CD8-positive, alpha-beta memory T cell (primary cell): ENCODE measurements at regions not wholly inside any gene's neighbourhood (a gene's known extent, or its start where the extent isn't known, plus 50 kb on each side); places are given as distances from the start of the nearest gene placed in this dataset.
"Not testable (repeated sequence)": the region's sequence is repeated elsewhere in the genome, so short reads cannot be mapped to it uniquely, and the experiment has no call there.

Source experiments
- CTCF ChIA-PET: fragments of 350-600 bp; sonication (Branson Sonifier 250); formaldehyde crosslinking; loops from one replicate; lab custom pipeline; 2021; ENCODE audit warnings: antibody characterized with exemption; lab: Charles Lee
- POLR2A ChIA-PET: fragments of 350-600 bp; sonication (Branson Sonifier 250); formaldehyde crosslinking; loops from one replicate; lab custom pipeline; 2021; ENCODE audit warnings: antibody characterized with exemption; lab: Charles Lee
- DNase-seq, 5 donors: peaks; one replicate each; pipeline versions ENCODE4 v3.0.0 to v3.0.0-alpha.2; 2020 to 2022; ENCODE audit warnings: mixed read lengths in 1 of 5
- H3K27ac ChIP-seq: one replicate; pipeline ENCODE4 v1.7.0; 2013; ENCODE audit warnings: low read depth, mild to moderate bottlenecking, low read length, moderate library complexity
- H3K27me3 ChIP-seq: 2 replicates; pipeline ENCODE4 v1.7.0; 2013; ENCODE audit warnings: low read length, mild to moderate bottlenecking; ENCODE audit not compliant: insufficient read depth, poor library complexity, severe bottlenecking
- H3K36me3 ChIP-seq: 2 replicates; pipeline ENCODE4 v1.7.0; 2013; ENCODE audit warnings: mild to moderate bottlenecking, low read length, moderate library complexity; ENCODE audit not compliant: insufficient read depth
- H3K4me1 ChIP-seq: 2 replicates; pipeline ENCODE4 v1.7.0; 2013; ENCODE audit warnings: mild to moderate bottlenecking, low read length, moderate library complexity; ENCODE audit not compliant: insufficient read depth
- H3K4me3 ChIP-seq: 2 replicates; pipeline ENCODE4 v1.7.0; 2013; ENCODE audit warnings: mild to moderate bottlenecking, low read length
- H3K9me3 ChIP-seq: 2 replicates; pipeline ENCODE4 v1.7.0; 2013; ENCODE audit warnings: mild to moderate bottlenecking, low read length
- H3K27ac Mint-ChIP-seq, 8 donors: one replicate each; pipeline ENCODE4 v1.8.0; 2020 to 2021; ENCODE audit warnings: mixed read lengths in 8 of 8, mild to moderate bottlenecking in 6 of 8, inconsistent platforms in 3 of 8, moderate library complexity in 3 of 8
- H3K27me3 Mint-ChIP-seq, 2 donors: one replicate each; pipeline ENCODE4 v1.8.0; 2020 to 2021; ENCODE audit warnings: mixed read lengths in 2 of 2, mild to moderate bottlenecking in 1 of 2, moderate library complexity in 1 of 2
- H3K36me3 Mint-ChIP-seq, 3 donors: one replicate each; pipeline ENCODE4 v1.8.0; 2020 to 2021; ENCODE audit warnings: mixed read lengths in 3 of 3, inconsistent platforms in 1 of 3, mild to moderate bottlenecking in 1 of 3
- H3K4me1 Mint-ChIP-seq, 3 donors: one replicate each; pipeline ENCODE4 v1.8.0; 2020 to 2021; ENCODE audit warnings: mixed read lengths in 3 of 3, inconsistent platforms in 1 of 3, mild to moderate bottlenecking in 1 of 3
- H3K4me3 Mint-ChIP-seq, 7 donors: one replicate each; pipeline ENCODE4 v1.8.0; 2020 to 2021; ENCODE audit warnings: mixed read lengths in 7 of 7, mild to moderate bottlenecking in 6 of 7, moderate library complexity in 4 of 7, inconsistent platforms in 2 of 7
- H3K9me3 Mint-ChIP-seq, 5 donors: one replicate each; pipeline ENCODE4 v1.8.0; 2020 to 2022; ENCODE audit warnings: mixed read lengths in 5 of 5, mild to moderate bottlenecking in 3 of 5, moderate library complexity in 2 of 5, inconsistent platforms in 1 of 5

- Mint-ChIP-seq H3K4me1 (no peaks in the 10 kb centered on the region), H3K36me3 (no peaks in the 10 kb centered on the region), H3K9me3 (peaks cover 0 to 5% (median 0%) of the 10 kb centered on the region in 5 donors), H3K27me3 (no peaks in the 10 kb centered on the region), H3K27ac (no peak overlapping the region), H3K4me3 (no peak overlapping the region)
- no peaks in the 10 kb centered on the region for H3K27me3 ChIP-seq
- no peak for DNase-seq
- no peaks in the 10 kb centered on the region for H3K9me3 ChIP-seq
- no peak overlapping the region for H3K4me3 ChIP-seq
- CTCF ChIA-PET = no interaction called here
- H3K4me1 ChIP-seq = no peaks in the 10 kb centered on the region
- no peaks in the 10 kb centered on the region for H3K36me3 ChIP-seq
- H3K27ac ChIP-seq = no peak overlapping the region
- POLR2A ChIA-PET = no interaction called here
These were observed 232.8 kb upstream of the SEL1L start for GRCh38 chr14:81766321-81766915.

- Histone ChIP-seq H3K4me3 (no peak overlapping the region), H3K27ac (no peak overlapping the region), H3K27me3 (no peaks in the 10 kb centered on the region), H3K36me3 (no peaks in the 10 kb centered on the region), H3K9me3 (no peaks in the 10 kb centered on the region), H3K4me1 (no peaks in the 10 kb centered on the region)
- no peak for DNase-seq
- H3K4me1 Mint-ChIP-seq = no peaks in the 10 kb centered on the region
- no peaks in the 10 kb centered on the region for H3K36me3 Mint-ChIP-seq
- POLR2A ChIA-PET = no interaction called here
- no peak overlapping the region for H3K27ac Mint-ChIP-seq
- H3K27me3 Mint-ChIP-seq = no peaks in the 10 kb centered on the region
- H3K9me3 Mint-ChIP-seq = peaks cover 0 to 5% (median 0%) of the 10 kb centered on the region in 5 donors
- CTCF ChIA-PET = no interaction called here
- H3K4me3 Mint-ChIP-seq = no peak overlapping the region
These were observed 233.8 kb upstream of the SEL1L start for GRCh38 chr14:81767266-81767995.

GRCh38 chr14:81771651-81772275 lies 238.1 kb upstream of the SEL1L start:
- Mint-ChIP-seq H3K4me3 (no peak overlapping the region), H3K27ac (no peak overlapping the region), H3K4me1 (no peaks in the 10 kb centered on the region), H3K27me3 (no peaks in the 10 kb centered on the region), H3K9me3 (peaks cover 0 to 6% (median 0%) of the 10 kb centered on the region in 5 donors), H3K36me3 (no peaks in the 10 kb centered on the region)
- Histone ChIP-seq H3K27ac (no peak overlapping the region), H3K27me3 (no peaks in the 10 kb centered on the region), H3K4me1 (no peaks in the 10 kb centered on the region), H3K9me3 (no peaks in the 10 kb centered on the region), H3K36me3 (no peaks in the 10 kb centered on the region), H3K4me3 (no peak overlapping the region)
- no peak for DNase-seq
- ChIA-PET CTCF (no interaction called here), POLR2A (no interaction called here)

GRCh38 chr14:81772381-81772780 lies 238.7 kb upstream of the SEL1L start:
- Mint-ChIP-seq H3K27ac (no peak overlapping the region), H3K27me3 (no peaks in the 10 kb centered on the region), H3K36me3 (no peaks in the 10 kb centered on the region), H3K9me3 (peaks cover 0 to 9% (median 0%) of the 10 kb centered on the region in 5 donors), H3K4me3 (no peak overlapping the region), H3K4me1 (no peaks in the 10 kb centered on the region)
- Histone ChIP-seq H3K4me1 (no peaks in the 10 kb centered on the region), H3K36me3 (no peaks in the 10 kb centered on the region), H3K27ac (no peak overlapping the region), H3K27me3 (no peaks in the 10 kb centered on the region), H3K4me3 (no peak overlapping the region), H3K9me3 (no peaks in the 10 kb centered on the region)
- CTCF ChIA-PET = no interaction called here
- no peak for DNase-seq
- POLR2A ChIA-PET = no interaction called here

- Histone ChIP-seq H3K36me3 (no peaks in the 10 kb centered on the region), H3K4me3 (no peak overlapping the region), H3K27me3 (no peaks in the 10 kb centered on the region), H3K9me3 (no peaks in the 10 kb centered on the region), H3K27ac (no peak overlapping the region), H3K4me1 (no peaks in the 10 kb centered on the region)
- Mint-ChIP-seq H3K36me3 (no peaks in the 10 kb centered on the region), H3K27me3 (no peaks in the 10 kb centered on the region), H3K27ac (no peak overlapping the region), H3K4me1 (no peaks in the 10 kb centered on the region), H3K9me3 (peaks cover 0 to 11% (median 0%) of the 10 kb centered on the region in 5 donors), H3K4me3 (no peak overlapping the region)
- ChIA-PET POLR2A (no interaction called here), CTCF (no interaction called here)
- DNase-seq = no peak
These were observed 242.9 kb upstream of the SEL1L start for GRCh38 chr14:81776531-81776930.

GRCh38 chr14:81781798-81782197 lies 248.1 kb upstream of the SEL1L start:
- POLR2A ChIA-PET, H3K36me3 Mint-ChIP-seq, H3K4me3 ChIP-seq, CTCF ChIA-PET, H3K4me1 Mint-ChIP-seq, DNase-seq, H3K27ac ChIP-seq, H3K27me3 Mint-ChIP-seq, H3K4me3 Mint-ChIP-seq, H3K9me3 ChIP-seq, H3K27ac Mint-ChIP-seq, H3K36me3 ChIP-seq, H3K27me3 ChIP-seq, H3K4me1 ChIP-seq: not testable (repeated sequence)
- H3K9me3 Mint-ChIP-seq = peaks cover 0 to 11% (median 3%) of the 10 kb centered on the region in 5 donors

GRCh38 chr14:81784084-81784483 lies 250.4 kb upstream of the SEL1L start:
- Mint-ChIP-seq H3K27me3 (no peaks in the 10 kb centered on the region), H3K9me3 (peaks cover 0 to 7% (median 3%) of the 10 kb centered on the region in 5 donors), H3K4me3 (no peak overlapping the region), H3K4me1 (no peaks in the 10 kb centered on the region), H3K27ac (no peak overlapping the region), H3K36me3 (no peaks in the 10 kb centered on the region)
- no peak overlapping the region for H3K4me3 ChIP-seq
- no peak overlapping the region for H3K27ac ChIP-seq
- no peaks in the 10 kb centered on the region for H3K9me3 ChIP-seq
- H3K4me1 ChIP-seq = no peaks in the 10 kb centered on the region
- H3K27me3 ChIP-seq = no peaks in the 10 kb centered on the region
- DNase-seq = no peak
- no peaks in the 10 kb centered on the region for H3K36me3 ChIP-seq
- CTCF ChIA-PET = no interaction called here
- POLR2A ChIA-PET = no interaction called here

- Histone ChIP-seq H3K27ac (no peak overlapping the region), H3K27me3 (no peaks in the 10 kb centered on the region), H3K4me1 (no peaks in the 10 kb centered on the region), H3K4me3 (no peak overlapping the region), H3K9me3 (no peaks in the 10 kb centered on the region), H3K36me3 (no peaks in the 10 kb centered on the region)
- DNase-seq = no peak
- Mint-ChIP-seq H3K27ac (no peak overlapping the region), H3K9me3 (peaks cover 0 to 13% (median 2%) of the 10 kb centered on the region in 5 donors), H3K4me1 (no peaks in the 10 kb centered on the region), H3K36me3 (no peaks in the 10 kb centered on the region), H3K4me3 (no peak overlapping the region), H3K27me3 (no peaks in the 10 kb centered on the region)
- ChIA-PET POLR2A (no interaction called here), CTCF (no interaction called here)
These were observed 263.7 kb upstream of the SEL1L start for GRCh38 chr14:81797315-81797714.
